GM23338 (cell line): ENCODE measurements at regions not wholly inside any gene's neighbourhood (a gene's known extent, or its start where the extent isn't known, plus 50 kb on each side); places are given as distances from the start of the nearest gene placed in this dataset.

ENCODE experiments used
- ATAC-seq: fragments of 200-7000 bp; cut with Tn5 transposase; 3 replicates; pipeline ENCODE4 v1.9.1; 2020
- DNase-seq: peaks from one replicate; pipeline ENCODE4 v3.0.0-alpha.2; 2015; ENCODE audit warnings: low spot score
- H2AFZ ChIP-seq: fragments of 200-600 bp; sonication (generic); 2 replicates; pipeline ENCODE4 v1.8.0; 2016; ENCODE audit warnings: antibody characterized with exemption, mild to moderate bottlenecking, moderate library complexity
- H3F3A ChIP-seq: fragments of 200-600 bp; sonication (generic); replicated peaks from 2 replicates; pipeline ENCODE4 v1.8.0; 2017; ENCODE audit warnings: antibody characterized with exemption, mixed run types, low read depth
- H3K27ac ChIP-seq: fragments of 200-600 bp; sonication (generic); 2 replicates; pipeline ENCODE4 v1.6.1; 2016; ENCODE audit warnings: low read depth
- H3K27me3 ChIP-seq: fragments of 200-600 bp; sonication (generic); 2 replicates; pipeline ENCODE4 v1.8.0; 2016; ENCODE audit warnings: mild to moderate bottlenecking, mixed run types, moderate library complexity; ENCODE audit not compliant: insufficient read depth
- H3K36me3 ChIP-seq: fragments of 200-600 bp; sonication (generic); 2 replicates; pipeline ENCODE4 v1.8.0; 2016; ENCODE audit warnings: mild to moderate bottlenecking; ENCODE audit not compliant: insufficient read depth
- H3K4me1 ChIP-seq: fragments of 200-600 bp; sonication (generic); 2 replicates; pipeline ENCODE4 v1.8.0; 2016; ENCODE audit warnings: mild to moderate bottlenecking, moderate library complexity; ENCODE audit not compliant: insufficient read depth
- H3K4me2 ChIP-seq: fragments of 200-600 bp; sonication (generic); 2 replicates; pipeline ENCODE4 v1.7.1; 2017; ENCODE audit warnings: mixed run types
- H3K4me3 ChIP-seq: fragments of 200-600 bp; sonication (generic); 2 replicates; pipeline ENCODE4 v1.6.1; 2016; ENCODE audit warnings: mixed run types
- H3K79me2 ChIP-seq: fragments of 200-600 bp; sonication (generic); replicated peaks from 2 replicates; pipeline ENCODE4 v1.8.0; 2017; ENCODE audit warnings: mild to moderate bottlenecking; ENCODE audit not compliant: insufficient read depth
- H3K9me2 ChIP-seq: fragments of 200-600 bp; sonication (generic); 2 replicates; pipeline ENCODE4 v1.8.0; 2017; ENCODE audit not compliant: insufficient read depth
- H4K20me1 ChIP-seq: fragments of 200-600 bp; sonication (generic); replicated peaks from 2 replicates; pipeline ENCODE4 v1.8.0; 2017; ENCODE audit warnings: mild to moderate bottlenecking; ENCODE audit not compliant: insufficient read depth
- H3K27ac Mint-ChIP-seq: 2 replicates; pipeline ENCODE4 v1.8.0; 2020; ENCODE audit warnings: inconsistent platforms, mild to moderate bottlenecking, moderate library complexity, mixed read lengths
- H3K27me3 Mint-ChIP-seq: 3 replicates; pipeline ENCODE4 v1.8.0; 2022; ENCODE audit warnings: low read depth, mild to moderate bottlenecking, moderate library complexity, mixed read lengths, inconsistent platforms; ENCODE audit not compliant: insufficient read depth, poor library complexity
- H3K36me3 Mint-ChIP-seq: 3 replicates; pipeline ENCODE4 v1.8.0; 2021; ENCODE audit warnings: low read depth, mild to moderate bottlenecking, inconsistent platforms, moderate library complexity, mixed read lengths
- H3K4me1 Mint-ChIP-seq: 3 replicates; pipeline ENCODE4 v1.8.0; 2020; ENCODE audit warnings: mild to moderate bottlenecking, inconsistent platforms, mixed read lengths
- H3K4me3 Mint-ChIP-seq: 3 replicates; pipeline ENCODE4 v1.8.0; 2021; ENCODE audit warnings: moderate library complexity, mild to moderate bottlenecking, inconsistent platforms, mixed read lengths
- H3K9me3 Mint-ChIP-seq: 3 replicates; pipeline ENCODE4 v1.8.0; 2020; ENCODE audit warnings: moderate library complexity, mild to moderate bottlenecking, inconsistent platforms, mixed read lengths
- JUNB ChIP-seq: IDR thresholded peaks from one replicate; pipeline ENCODE4 v1.6.1; 2016; ENCODE audit warnings: antibody characterized with exemption; ENCODE audit not compliant: unreplicated experiment
- STAT1 ChIP-seq: IDR thresholded peaks from one replicate; pipeline ENCODE4 v1.6.1; 2016; ENCODE audit warnings: antibody characterized with exemption; ENCODE audit not compliant: unreplicated experiment
- ZNF462 ChIP-seq: fragments of 250-450 bp; sonication (Bioruptor Pico); IDR thresholded peaks from 2 replicates; pipeline ENCODE4 v1.5.0; 2020; ENCODE audit warnings: mild to moderate bottlenecking, moderate library complexity

- Mint-ChIP-seq H3K4me3 (no peak overlapping the region), H3K27me3 (peaks cover 4% of the 10 kb centered on the region)
- no peak overlapping the region for H3K4me2 ChIP-seq
These were observed 65.9 kb upstream of the ARHGAP5 start for GRCh38 chr14:32011225-32011624.

More at GRCh38 chr14:32011225-32011624, 65.9 kb upstream of the ARHGAP5 start:
- no peak overlapping the region for H3K27ac Mint-ChIP-seq
- Histone ChIP-seq H3K79me2 (no peaks in the 10 kb centered on the region), H3K36me3 (no peaks in the 10 kb centered on the region), H3F3A (no peaks in the 10 kb centered on the region), H2AFZ (no peak overlapping the region), H3K9me2 (0 out of 2 replicates have a peak, but pooled peaks cover 6% of the 10 kb centered on the region), H3K27me3 (no peaks in the 10 kb centered on the region), H3K4me3 (no peak overlapping the region), H4K20me1 (no peaks in the 10 kb centered on the region), H3K27ac (no peak overlapping the region), H3K4me1 (0 out of 2 replicates have a peak, but pooled peaks cover 2% of the 10 kb centered on the region)
- peaks cover 6% of the 10 kb centered on the region for H3K4me1 Mint-ChIP-seq
- DNase-seq (no peak), ATAC-seq (no peak)
- TF ChIP-seq ZNF462 (CRISPR knock-in tag) (no peak), STAT1 (no peak), JUNB (no peak)
- H3K9me3 Mint-ChIP-seq = no peaks in the 10 kb centered on the region; the same call in 2 of the 3 replicates
- no peaks in the 10 kb centered on the region for H3K36me3 Mint-ChIP-seq
